ENCODE measurements at regions not wholly inside any gene's neighbourhood (a gene's known extent, or its start where the extent isn't known, plus 50 kb on each side); places are given as distances from the start of the nearest gene placed in this dataset.

DNA sequence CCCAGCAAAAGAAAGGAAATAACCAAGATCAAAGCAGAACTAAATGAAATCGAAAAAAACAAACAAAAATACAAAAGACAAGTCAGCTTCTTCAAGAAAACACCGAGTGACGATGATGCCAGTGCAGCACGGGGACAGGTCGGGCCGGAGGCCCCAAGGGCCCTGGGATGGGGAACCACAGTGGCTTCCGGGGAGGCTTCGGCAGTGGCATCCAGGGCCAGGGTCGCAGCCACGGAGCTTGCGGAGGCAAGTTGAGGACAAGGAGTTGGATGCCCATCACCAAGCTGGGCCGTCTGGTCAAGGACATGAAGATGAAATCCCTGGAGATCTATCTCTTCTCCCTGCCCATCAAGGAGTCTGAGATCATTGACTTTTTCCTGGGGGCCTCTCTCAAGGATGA is 53.2 kb upstream of the WDR41 start:
- Histone ChIP-seq H3K23ac (ENCODE audit: low read depth, low read length) (no peak overlapping the region), H4K5ac (ENCODE audit: low read depth, low read length) (no peak overlapping the region), H2AK5ac (ENCODE audit: low read depth, low read length) (no peak overlapping the region), H2AK9ac (replicated peaks; ENCODE audit: low read depth, low read length, poor library complexity) (no peak overlapping the region), H3K56ac (ENCODE audit: extremely low read depth, insufficient read depth, low read length) (no peak overlapping the region), H3K18ac (ENCODE audit: low read depth, low read length) (no peak overlapping the region), H3K4me3 (ENCODE audit: insufficient read depth, low read depth, low read length) (no peak overlapping the region), H3K9me3 (ENCODE audit: control insufficient read depth, insufficient read depth, low read length) (no peaks in the 10 kb centered on the region), H4K91ac (ENCODE audit: insufficient read depth, low read depth, low read length) (no peak overlapping the region), H3K27me3 (ENCODE audit: control insufficient read depth, insufficient read depth, low read length) (peaks cover 2% of the 10 kb centered on the region; the same call in 1 of the 2 replicates), H3K79me1 (ENCODE audit: low read depth in 1 of 2, low read length in 2 of 2) (no peaks in the 10 kb centered on the region), H3K4ac (ENCODE audit: low read depth, low read length) (no peak overlapping the region), H3K9me1 (ENCODE audit: insufficient read depth, low read length) (no peaks in the 10 kb centered on the region), H3K27ac (ENCODE audit: insufficient read depth, low read length) (no peak overlapping the region), H4K8ac (ENCODE audit: low read depth in 2 of 2, low read length in 2 of 2) (no peak overlapping the region), H3K9ac (ENCODE audit: low read depth, low read length) (no peak overlapping the region), H2BK120ac (ENCODE audit: low read depth, low read length) (no peak overlapping the region), H3K36me3 (ENCODE audit: control insufficient read depth, insufficient read depth, low read length) (no peaks in the 10 kb centered on the region), H2BK15ac (ENCODE audit: low read depth, low read length) (no peak overlapping the region), H3K4me1 (ENCODE audit: control insufficient read depth, insufficient read depth, low read length) (no peaks in the 10 kb centered on the region), H3K14ac (replicated peaks; ENCODE audit: low read depth, low read length) (no peak overlapping the region), H3K4me2 (ENCODE audit: low read depth, low read length) (no peak overlapping the region), H2AFZ (replicated peaks; ENCODE audit: low read length, poor library complexity) (no peak overlapping the region), H2BK20ac (ENCODE audit: low read depth, low read length) (no peak overlapping the region), H4K20me1 (ENCODE audit: insufficient read depth, low read length) (no peaks in the 10 kb centered on the region), H2BK5ac (ENCODE audit: low read depth, low read length, poor library complexity, severe bottlenecking) (no peak overlapping the region)
- DNase-seq (no peak), ATAC-seq (ENCODE audit: low read depth) (no peak)
- CTCF ChIA-PET: no interaction called here
- in situ Hi-C loops (cut with MboI; ENCODE audit: low sequenced_read_pairs): no loop called here
- BruUV-seq (replicated peaks): no TSS peak
- 96% methylated on average over 6 of the region's 12 CpGs; no CpG with 5 or more reads in 1 of the 2 experiments for whole genome bisulfite sequencing, 2 experiments (ENCODE audit: extremely low coverage in 2 of 2, insufficient read length in 1 of 2)
- dilution Hi-C loops (cut with HindIII; ENCODE audit: low sequenced_read_pairs, unreplicated experiment): no loop called here
- POLR2A ChIA-PET (ENCODE audit: unreplicated experiment): no interaction called here
- intact Hi-C loops (cut with micrococcal nuclease): no loop called here
- TF ChIP-seq SMC3 (IDR thresholded peaks at IDR 0.05; ENCODE audit: low read depth, low read length) (no peak), MXI1 (IDR thresholded peaks at IDR 0.05; ENCODE audit: borderline replicate concordance, low read depth, low read length) (no peak), CEBPB (IDR thresholded peaks at IDR 0.05; ENCODE audit: low read depth, low read length) (no peak), MAFK (IDR thresholded peaks at IDR 0.05; ENCODE audit: low read depth, low read length) (no peak), RCOR1 (IDR thresholded peaks at IDR 0.05; ENCODE audit: insufficient replicate concordance, low read length) (no peak)
- TF ChIP-seq, protein P1, sequence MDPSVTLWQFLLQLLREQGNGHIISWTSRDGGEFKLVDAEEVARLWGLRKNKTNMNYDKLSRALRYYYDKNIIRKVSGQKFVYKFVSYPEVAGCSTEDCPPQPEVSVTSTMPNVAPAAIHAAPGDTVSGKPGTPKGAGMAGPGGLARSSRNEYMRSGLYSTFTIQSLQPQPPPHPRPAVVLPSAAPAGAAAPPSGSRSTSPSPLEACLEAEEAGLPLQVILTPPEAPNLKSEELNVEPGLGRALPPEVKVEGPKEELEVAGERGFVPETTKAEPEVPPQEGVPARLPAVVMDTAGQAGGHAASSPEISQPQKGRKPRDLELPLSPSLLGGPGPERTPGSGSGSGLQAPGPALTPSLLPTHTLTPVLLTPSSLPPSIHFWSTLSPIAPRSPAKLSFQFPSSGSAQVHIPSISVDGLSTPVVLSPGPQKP (IDR thresholded peaks at IDR 0.05; ENCODE audit: borderline replicate concordance, low read depth, low read length): no peak
- TF ChIP-seq, protein P2, sequence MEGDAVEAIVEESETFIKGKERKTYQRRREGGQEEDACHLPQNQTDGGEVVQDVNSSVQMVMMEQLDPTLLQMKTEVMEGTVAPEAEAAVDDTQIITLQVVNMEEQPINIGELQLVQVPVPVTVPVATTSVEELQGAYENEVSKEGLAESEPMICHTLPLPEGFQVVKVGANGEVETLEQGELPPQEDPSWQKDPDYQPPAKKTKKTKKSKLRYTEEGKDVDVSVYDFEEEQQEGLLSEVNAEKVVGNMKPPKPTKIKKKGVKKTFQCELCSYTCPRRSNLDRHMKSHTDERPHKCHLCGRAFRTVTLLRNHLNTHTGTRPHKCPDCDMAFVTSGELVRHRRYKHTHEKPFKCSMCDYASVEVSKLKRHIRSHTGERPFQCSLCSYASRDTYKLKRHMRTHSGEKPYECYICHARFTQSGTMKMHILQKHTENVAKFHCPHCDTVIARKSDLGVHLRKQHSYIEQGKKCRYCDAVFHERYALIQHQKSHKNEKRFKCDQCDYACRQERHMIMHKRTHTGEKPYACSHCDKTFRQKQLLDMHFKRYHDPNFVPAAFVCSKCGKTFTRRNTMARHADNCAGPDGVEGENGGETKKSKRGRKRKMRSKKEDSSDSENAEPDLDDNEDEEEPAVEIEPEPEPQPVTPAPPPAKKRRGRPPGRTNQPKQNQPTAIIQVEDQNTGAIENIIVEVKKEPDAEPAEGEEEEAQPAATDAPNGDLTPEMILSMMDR (conservative IDR thresholded peaks at IDR 0.05; ENCODE audit: low read depth, low read length): no peak
- TF ChIP-seq, protein P3, sequence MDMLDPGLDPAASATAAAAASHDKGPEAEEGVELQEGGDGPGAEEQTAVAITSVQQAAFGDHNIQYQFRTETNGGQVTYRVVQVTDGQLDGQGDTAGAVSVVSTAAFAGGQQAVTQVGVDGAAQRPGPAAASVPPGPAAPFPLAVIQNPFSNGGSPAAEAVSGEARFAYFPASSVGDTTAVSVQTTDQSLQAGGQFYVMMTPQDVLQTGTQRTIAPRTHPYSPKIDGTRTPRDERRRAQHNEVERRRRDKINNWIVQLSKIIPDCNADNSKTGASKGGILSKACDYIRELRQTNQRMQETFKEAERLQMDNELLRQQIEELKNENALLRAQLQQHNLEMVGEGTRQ (IDR thresholded peaks at IDR 0.05; ENCODE audit: low read depth, low read length): no peak

Measured in IMR-90 (cell line).